ENCODE measurements at regions not wholly inside any gene's neighbourhood (a gene's known extent, or its start where the extent isn't known, plus 50 kb on each side); places are given as distances from the start of the nearest gene placed in this dataset.

DNA sequence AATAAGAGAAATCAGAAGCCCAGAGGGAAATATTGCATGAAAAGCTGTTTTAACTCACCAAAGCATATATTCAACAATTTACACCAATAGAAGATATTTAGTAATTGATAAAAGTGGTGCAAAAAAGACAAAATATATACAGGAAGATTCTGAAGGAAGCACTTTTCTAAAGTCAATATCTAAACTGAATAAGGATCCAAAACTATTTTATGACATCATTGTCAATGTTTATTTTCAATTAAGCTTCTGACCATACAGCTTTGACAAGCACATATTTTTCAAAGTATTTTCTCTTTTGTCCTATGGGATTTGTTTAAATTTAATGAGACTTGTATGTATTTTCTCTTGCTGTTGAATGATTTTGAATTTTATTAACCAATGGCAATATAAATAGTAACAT is 1716.1 kb downstream of the OLFM4 start:
- TF ChIP-seq, protein P1, sequence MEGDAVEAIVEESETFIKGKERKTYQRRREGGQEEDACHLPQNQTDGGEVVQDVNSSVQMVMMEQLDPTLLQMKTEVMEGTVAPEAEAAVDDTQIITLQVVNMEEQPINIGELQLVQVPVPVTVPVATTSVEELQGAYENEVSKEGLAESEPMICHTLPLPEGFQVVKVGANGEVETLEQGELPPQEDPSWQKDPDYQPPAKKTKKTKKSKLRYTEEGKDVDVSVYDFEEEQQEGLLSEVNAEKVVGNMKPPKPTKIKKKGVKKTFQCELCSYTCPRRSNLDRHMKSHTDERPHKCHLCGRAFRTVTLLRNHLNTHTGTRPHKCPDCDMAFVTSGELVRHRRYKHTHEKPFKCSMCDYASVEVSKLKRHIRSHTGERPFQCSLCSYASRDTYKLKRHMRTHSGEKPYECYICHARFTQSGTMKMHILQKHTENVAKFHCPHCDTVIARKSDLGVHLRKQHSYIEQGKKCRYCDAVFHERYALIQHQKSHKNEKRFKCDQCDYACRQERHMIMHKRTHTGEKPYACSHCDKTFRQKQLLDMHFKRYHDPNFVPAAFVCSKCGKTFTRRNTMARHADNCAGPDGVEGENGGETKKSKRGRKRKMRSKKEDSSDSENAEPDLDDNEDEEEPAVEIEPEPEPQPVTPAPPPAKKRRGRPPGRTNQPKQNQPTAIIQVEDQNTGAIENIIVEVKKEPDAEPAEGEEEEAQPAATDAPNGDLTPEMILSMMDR (IDR thresholded peaks at IDR 0.05) = no peak
- TF ChIP-seq POLR2AphosphoS5 (IDR thresholded peaks at IDR 0.05) (no peak), POLR2A (IDR thresholded peaks at IDR 0.05) (no peak), EP300 (IDR thresholded peaks at IDR 0.05) (no peak)
